ENCODE measurements at regions not wholly inside any gene's neighbourhood (a gene's known extent, or its start where the extent isn't known, plus 50 kb on each side); places are given as distances from the start of the nearest gene placed in this dataset.

DNA sequence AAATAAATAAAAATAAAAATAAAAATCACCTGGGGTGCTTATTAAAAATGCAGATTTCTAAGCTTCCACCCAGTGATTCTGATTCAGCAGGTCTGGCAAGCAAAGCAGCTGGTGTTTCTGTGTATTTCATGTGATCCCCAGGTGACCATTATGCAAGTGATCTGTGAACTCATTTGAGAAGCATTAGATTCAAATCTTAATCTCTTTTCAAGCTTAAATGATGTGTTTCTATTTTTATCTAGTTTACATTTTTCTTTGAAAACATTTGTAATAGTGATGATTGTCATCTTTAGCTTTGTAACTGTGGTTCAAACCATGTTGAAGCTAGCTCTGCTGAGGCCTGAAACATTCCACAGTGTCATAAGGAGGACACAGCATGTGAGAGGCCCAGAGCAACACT is 804.8 kb upstream of the ZNF608 start:
- DNase-seq, result no peak

GRCh38 chr5:125551797-125552196 is 805.4 kb upstream of the ZNF608 start:
- no peak for DNase-seq

- no peak for DNase-seq
Measured at GRCh38 chr5:125552486-125552885, 806.0 kb upstream of the ZNF608 start.

DNA sequence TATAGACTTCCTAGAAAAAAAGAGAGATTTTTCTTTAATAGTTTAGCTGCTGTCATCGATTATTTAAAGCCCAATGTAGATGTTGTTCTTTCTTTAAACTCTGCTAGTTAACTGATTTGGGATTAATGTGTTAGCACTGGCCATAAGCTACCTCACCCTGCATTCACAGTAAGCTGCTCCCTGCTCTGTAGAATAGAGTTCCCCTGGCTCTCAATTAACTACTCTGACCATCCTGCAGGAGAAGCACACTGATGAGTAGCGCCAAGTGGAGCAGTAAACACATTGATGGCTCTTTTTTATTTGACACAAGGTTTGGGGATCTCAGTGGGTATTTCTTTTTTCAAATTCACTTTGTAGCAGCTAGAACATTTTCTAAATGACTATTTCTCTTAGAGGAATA is 807.9 kb upstream of the ZNF608 start:
- DNase-seq, result no peak

- DNase-seq, result no peak
Measured at GRCh38 chr5:125555591-125555990, 809.2 kb upstream of the ZNF608 start.

DNA sequence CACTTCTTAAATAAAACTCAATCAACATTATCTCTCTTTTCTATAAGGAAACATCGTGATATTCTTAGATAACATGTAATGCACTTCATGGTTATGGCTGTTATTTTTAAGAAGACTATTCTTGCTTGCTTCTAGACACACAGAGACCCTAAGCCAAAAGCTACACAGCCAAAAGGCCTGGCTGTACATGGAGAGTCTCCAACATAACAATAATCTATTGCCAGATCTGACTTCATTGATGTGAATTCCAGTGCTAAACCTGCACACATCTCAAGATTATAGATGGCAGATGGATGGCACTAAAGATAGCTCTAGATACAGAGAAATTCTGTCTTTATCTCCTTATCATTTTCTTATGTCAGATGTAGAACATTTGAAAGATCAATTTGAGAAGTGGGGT is 811.6 kb upstream of the ZNF608 start:
- no peak for DNase-seq

- no peak for DNase-seq
Measured at GRCh38 chr5:125558466-125558865, 812.0 kb upstream of the ZNF608 start.

- DNase-seq, result no peak
Measured at GRCh38 chr5:125559296-125559695, 812.9 kb upstream of the ZNF608 start.

- no peak for DNase-seq
Measured at GRCh38 chr5:125560476-125561225, 814.2 kb upstream of the ZNF608 start.

- no peak for DNase-seq
Measured at GRCh38 chr5:125564317-125564975, 818.0 kb upstream of the ZNF608 start.

DNA sequence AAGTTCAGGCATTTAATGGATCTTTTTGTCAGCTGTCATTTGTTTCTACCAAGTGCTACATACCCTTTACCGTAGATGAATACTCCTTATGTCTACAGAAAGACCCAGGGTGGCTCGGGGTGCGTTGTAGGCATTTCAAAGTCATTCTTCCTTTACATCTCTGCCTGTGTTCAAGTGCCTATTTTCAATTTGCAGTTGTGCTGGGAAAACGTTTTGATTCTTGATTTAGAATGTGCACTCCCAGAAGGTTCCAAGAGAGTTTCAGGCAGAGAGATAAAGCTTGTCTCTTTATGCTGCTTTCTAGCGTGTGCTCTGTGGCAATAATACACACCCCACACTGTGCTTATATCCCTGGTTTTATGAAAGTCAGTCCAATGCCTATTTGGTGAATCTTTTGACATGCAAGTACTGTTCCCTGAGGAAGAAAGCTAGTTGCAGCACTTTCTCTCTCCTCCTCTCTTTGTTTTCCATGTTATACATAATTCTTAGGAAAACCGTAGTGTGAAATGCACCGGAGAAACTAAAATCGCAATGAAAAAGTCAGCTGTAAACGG is 828.1 kb upstream of the ZNF608 start:
- DNase-seq, result no peak

GRCh38 chr5:125575171-125575890 is 828.9 kb upstream of the ZNF608 start:
- no peak for DNase-seq

DNA sequence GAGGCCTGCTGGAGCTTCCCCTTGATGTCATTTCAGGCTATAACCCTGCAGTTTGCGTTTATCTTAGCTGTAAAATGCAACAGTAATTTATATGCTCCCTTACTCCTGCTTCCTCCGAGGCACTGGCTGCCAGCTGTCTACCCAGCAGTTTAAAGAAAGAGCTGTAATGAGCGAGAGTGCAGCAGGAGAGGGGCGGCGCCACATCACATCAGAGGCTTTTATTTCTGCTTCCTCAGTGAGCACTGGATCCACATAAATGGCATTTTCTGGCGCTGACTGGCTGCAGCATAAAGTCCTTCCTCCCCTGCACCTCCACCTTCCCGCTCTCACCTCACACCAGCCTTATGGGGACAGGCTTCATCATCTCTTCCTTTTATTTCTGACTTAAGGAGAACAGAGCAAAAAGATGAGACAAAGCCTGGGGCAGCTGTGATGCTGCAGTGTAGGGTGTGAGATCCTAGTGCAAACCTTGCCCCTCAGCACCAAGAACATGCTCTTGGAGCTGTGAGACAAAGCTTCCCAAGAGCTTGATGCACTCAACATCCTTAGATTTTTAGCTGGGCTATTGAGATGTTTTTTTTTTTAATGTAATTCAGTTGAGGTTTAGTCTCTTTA is 829.6 kb upstream of the ZNF608 start:
- DNase-seq, result no peak

GRCh38 chr5:125576822-125577221 is 830.4 kb upstream of the ZNF608 start:
- DNase-seq, result no peak

DNA sequence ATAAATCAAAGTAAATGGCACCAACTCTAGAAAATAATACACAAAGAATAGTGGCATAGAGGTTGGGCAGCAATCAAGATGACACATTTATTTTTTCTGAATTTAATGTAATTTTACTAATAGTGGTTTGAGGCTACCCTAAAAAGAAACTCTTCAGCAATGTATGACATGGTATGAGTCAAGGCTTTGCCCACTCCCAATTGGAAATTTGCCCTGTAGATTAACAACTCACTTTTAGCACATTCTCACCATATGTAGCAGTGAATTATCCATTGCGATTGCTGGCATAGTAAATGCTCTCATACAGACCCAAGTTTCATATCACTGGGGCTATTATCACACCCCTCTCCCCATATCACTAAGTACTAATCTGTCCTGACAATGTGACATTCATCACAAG is 832.1 kb upstream of the ZNF608 start:
- no peak for DNase-seq

DNA sequence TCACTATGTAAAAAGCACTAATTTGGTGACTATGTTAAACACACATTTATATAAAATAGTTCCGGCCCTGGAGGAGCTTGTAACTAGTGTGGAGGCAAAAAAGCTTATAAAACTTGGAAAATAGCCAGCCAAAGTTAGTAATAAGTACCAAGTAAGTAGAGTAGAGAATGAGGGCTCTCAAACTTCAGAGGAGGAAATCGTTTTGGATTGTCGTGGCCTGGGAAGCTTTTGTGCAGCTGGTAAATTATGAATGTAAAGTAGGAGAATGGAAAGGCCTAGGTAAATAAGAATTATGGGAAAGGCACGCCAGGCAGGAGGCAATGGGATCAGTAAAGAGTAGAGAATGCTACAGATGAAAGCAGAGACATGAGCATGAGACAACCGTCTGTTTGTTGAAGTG is 832.7 kb upstream of the ZNF608 start:
- no peak for DNase-seq

GRCh38 chr5:125581311-125581710 is 834.9 kb upstream of the ZNF608 start:
- no peak for DNase-seq

DNA sequence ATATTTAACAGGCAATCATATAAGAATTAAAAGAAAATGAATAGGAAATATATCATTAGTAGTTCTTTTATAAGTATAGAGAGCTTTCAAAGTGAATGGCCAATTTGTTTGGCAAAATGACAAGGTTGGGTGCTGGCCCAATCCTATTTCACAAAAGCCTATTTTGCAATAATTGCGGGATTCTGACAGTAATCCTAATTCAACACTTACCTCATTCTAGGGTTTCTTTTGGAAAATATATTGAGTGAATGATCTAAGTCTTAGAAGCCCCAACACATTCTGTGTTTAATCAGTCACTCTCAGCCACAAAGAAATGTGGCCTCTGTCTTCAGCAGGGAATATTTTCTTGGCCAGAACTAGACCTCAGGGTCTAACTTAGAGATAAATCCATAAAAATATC is 835.9 kb upstream of the ZNF608 start:
- DNase-seq, result no peak

GRCh38 chr5:125583321-125584139 is 837.1 kb upstream of the ZNF608 start:
- DNase-seq, result no peak

GRCh38 chr5:125584140-125584520 is 837.7 kb upstream of the ZNF608 start:
- DNase-seq, result no peak

DNA sequence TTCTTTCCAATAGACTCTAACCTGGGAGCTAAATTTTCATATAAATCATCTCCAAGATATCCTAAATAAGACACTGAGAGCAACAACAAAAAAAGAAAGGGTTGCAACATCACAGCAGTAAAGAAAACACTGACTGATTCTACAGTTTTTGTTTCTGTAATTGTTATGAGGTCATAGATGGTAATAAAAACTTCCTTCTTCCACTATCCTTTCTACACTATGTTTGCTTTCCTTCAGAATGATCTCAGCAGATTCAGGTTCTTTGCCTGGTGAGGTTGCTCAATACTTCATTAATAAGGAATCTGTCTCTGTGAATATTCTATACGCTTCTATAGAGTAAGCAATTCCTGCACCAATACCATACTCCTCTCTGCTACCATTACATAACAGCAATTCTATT is 835.6 kb upstream of the GRAMD2B start:
- DNase-seq, result no peak

- DNase-seq, result no peak
Measured at GRCh38 chr5:125592856-125593255, 830.4 kb upstream of the GRAMD2B start.
